ENCODE measurements at regions not wholly inside any gene's neighbourhood (a gene's known extent, or its start where the extent isn't known, plus 50 kb on each side); places are given as distances from the start of the nearest gene placed in this dataset.
"Not testable (repeated sequence)": the region's sequence is repeated elsewhere in the genome, so short reads cannot be mapped to it uniquely, and the experiment has no call there.

GRCh38 chr2:123840016-123840415 is 185.1 kb upstream of the CNTNAP5 start:
- no peak for DNase-seq

- no peak for DNase-seq
Observed at GRCh38 chr2:123840574-123840973, 184.5 kb upstream of the CNTNAP5 start.

GRCh38 chr2:123851281-123851680 is 173.8 kb upstream of the CNTNAP5 start:
- no peak for DNase-seq

GRCh38 chr2:123853161-123853560 is 171.9 kb upstream of the CNTNAP5 start:
- no peak for DNase-seq

GRCh38 chr2:123859031-123859430 is 166.1 kb upstream of the CNTNAP5 start:
- not testable (repeated sequence) for DNase-seq

GRCh38 chr2:123864416-123864815 is 160.7 kb upstream of the CNTNAP5 start:
- DNase-seq = no peak

GRCh38 chr2:123870206-123870880 is 154.7 kb upstream of the CNTNAP5 start:
- DNase-seq = no peak

GRCh38 chr2:123870881-123871276 is 154.2 kb upstream of the CNTNAP5 start:
- no peak for DNase-seq

GRCh38 chr2:123890148-123890547 is 134.9 kb upstream of the CNTNAP5 start:
- DNase-seq = no peak

GRCh38 chr2:123894167-123894566 is 130.9 kb upstream of the CNTNAP5 start:
- no peak for DNase-seq

GRCh38 chr2:123895651-123896050 is 129.4 kb upstream of the CNTNAP5 start:
- DNase-seq = no peak

- DNase-seq = no peak
Observed at GRCh38 chr2:123901256-123901655, 123.8 kb upstream of the CNTNAP5 start.

GRCh38 chr2:123906361-123906760 is 118.7 kb upstream of the CNTNAP5 start:
- no peak for DNase-seq

GRCh38 chr2:123908522-123908921 is 116.6 kb upstream of the CNTNAP5 start:
- DNase-seq = no peak

GRCh38 chr2:123912171-123912570 is 112.9 kb upstream of the CNTNAP5 start:
- no peak for DNase-seq

GRCh38 chr2:123913143-123913735 is 111.8 kb upstream of the CNTNAP5 start:
- no peak for DNase-seq

- DNase-seq = no peak
Observed at GRCh38 chr2:123915380-123915779, 109.7 kb upstream of the CNTNAP5 start.

GRCh38 chr2:123916051-123916450 is 109.0 kb upstream of the CNTNAP5 start:
- DNase-seq = no peak

GRCh38 chr2:123916531-123916930 is 108.6 kb upstream of the CNTNAP5 start:
- no peak for DNase-seq

GRCh38 chr2:123917241-123917640 is 107.8 kb upstream of the CNTNAP5 start:
- DNase-seq = no peak

GRCh38 chr2:123928358-123928757 is 96.7 kb upstream of the CNTNAP5 start:
- DNase-seq = no peak

GRCh38 chr2:123935405-123935804 is 89.7 kb upstream of the CNTNAP5 start:
- no peak for DNase-seq

- no peak for DNase-seq
Observed at GRCh38 chr2:123953846-123954245, 71.2 kb upstream of the CNTNAP5 start.

- DNase-seq = no peak
Observed at GRCh38 chr2:123958011-123958410, 67.1 kb upstream of the CNTNAP5 start.

GRCh38 chr2:123961576-123961975 is 63.5 kb upstream of the CNTNAP5 start:
- DNase-seq = no peak
